Hippocampal formation (tissue), 2 donors: ENCODE measurements at regions not wholly inside any gene's neighbourhood (a gene's known extent, or its start where the extent isn't known, plus 50 kb on each side); places are given as distances from the start of the nearest gene placed in this dataset.
"Not testable (repeated sequence)": the region's sequence is repeated elsewhere in the genome, so short reads cannot be mapped to it uniquely, and the experiment has no call there.

Source experiments
- DNase-seq, 2 donors: peaks; one replicate each; lab custom pipeline; 2025; lab: John Stamatoyannopoulos, UW

- no peak for DNase-seq
Measured at GRCh38 chr1:188166654-188167053, 1337.9 kb downstream of the PLA2G4A start.

GRCh38 chr1:188169971-188170370 is 1341.2 kb downstream of the PLA2G4A start:
- no peak for DNase-seq

DNA sequence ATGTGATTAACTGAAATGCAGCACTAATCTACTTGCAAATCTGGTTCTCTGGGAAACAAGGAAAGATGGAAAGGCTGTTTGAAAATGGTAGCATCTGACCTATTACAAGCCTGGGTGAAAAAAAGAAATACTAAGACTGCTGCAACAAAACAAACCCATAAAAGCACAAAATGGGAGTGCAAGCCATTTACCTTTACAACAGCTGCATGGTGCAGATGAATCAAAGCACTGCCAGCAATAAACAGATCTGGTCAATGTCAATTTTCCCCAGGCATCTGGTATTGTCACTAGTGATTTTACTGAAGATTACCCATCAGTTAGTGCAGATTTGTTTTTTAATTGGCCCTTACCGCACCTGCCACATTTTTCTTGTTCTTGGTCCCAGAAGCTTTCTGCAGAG is 1341.7 kb downstream of the PLA2G4A start:
- no peak for DNase-seq

DNA sequence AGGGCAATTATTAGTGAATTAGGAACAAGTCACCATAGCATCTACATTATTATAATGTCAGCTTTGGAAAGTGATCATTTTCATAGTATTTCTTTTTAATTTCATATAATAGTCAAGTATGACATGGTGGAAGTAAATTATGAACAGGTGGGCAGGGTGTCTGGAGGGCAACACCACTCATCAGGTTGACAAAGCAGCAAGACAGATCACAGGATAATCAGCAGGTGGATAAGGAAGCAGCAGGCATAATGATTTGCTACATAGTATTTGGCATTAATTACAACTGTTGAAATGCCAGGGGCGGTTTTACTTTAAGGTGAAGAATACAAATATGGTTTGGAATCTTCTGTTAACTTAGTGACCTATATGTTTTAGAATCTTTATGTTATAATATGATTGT is 1342.2 kb downstream of the PLA2G4A start:
- no peak for DNase-seq

DNA sequence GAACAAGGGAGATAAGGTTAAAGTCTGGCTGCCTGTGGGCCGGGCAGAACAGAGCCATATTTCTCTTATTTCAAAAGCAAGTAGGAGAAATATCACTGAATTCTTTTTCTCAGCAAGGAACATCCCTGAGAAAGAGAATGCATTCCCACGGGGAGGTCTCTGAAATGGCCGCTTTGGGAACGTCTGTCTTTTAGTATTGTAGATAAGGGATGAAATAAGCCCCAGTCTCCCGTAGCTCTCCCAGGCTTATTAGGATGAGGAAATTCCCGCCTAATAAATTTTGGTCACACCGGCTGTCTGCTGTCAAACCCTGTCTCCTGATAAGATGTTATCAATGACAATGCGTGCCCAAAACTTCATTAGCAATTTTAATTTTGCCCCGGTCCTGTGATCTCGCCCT is 1353.3 kb downstream of the PLA2G4A start:
- not testable (repeated sequence) for DNase-seq

DNA sequence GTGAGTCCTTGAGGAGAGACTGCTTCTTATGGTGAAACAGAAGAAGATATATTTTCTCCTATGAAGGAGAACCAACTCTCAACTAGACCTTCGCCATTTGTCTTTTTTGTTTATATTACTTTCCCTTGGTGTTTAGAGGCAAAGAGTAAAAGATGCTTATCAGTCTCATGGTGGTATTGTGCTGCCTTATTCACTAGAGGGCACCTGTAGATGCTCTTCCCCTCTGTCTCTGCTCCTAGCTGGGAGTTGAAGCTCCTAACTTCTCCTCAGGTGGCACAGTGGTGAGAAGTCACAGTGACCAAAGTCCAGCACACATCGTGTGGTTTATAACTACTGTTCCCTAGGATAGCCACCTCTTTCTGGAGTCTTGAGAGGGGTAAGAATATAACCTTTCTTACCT is 1359.6 kb downstream of the PLA2G4A start:
- no peak for DNase-seq

DNA sequence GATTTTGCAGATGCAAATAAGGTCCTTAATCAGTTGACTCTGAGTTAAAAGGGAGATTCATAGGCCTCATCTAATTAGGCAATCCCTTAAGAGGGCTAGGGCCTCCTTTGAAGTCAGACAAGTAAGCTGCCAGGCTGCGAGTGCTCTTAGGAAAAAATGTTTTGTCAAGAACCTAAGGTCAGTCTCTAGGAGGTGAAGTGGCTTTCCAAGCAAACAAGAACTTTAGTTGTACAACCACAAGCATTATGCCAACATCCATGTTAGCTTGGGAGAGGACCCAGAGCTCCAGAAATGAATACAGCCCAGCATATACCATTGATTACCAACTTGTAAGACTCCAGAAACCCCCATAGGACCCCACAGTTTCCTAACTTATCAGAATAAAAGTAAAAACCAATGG is 1366.2 kb downstream of the PLA2G4A start:
- no peak for DNase-seq

GRCh38 chr1:188218289-188218688 is 1389.5 kb downstream of the PLA2G4A start:
- no peak for DNase-seq

DNA sequence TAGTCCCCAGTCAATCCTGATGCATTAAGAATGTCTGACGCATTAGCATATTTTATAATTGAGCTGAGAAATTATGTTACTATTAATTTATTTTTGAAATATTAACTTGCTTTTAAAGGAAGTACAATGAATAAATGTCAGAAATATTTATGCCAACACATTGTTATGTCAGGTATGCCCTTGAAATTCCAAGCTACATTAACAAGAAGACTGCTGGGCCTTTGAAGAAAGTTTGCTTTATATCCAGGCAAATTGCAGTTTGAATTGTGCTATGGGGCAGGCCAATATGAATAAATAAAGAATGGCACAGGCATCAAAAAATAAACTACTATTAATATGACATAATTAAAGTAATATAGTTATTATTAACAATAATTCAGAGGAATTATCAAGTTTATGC is 1391.3 kb downstream of the PLA2G4A start:
- no peak for DNase-seq

- DNase-seq = no peak
Measured at GRCh38 chr1:188224263-188224662, 1395.5 kb downstream of the PLA2G4A start.

GRCh38 chr1:188225975-188226374 is 1397.2 kb downstream of the PLA2G4A start:
- DNase-seq = no peak

GRCh38 chr1:188228623-188229022 is 1399.9 kb downstream of the PLA2G4A start:
- no peak for DNase-seq

GRCh38 chr1:188237573-188238348 is 1409.0 kb downstream of the PLA2G4A start:
- no peak for DNase-seq

DNA sequence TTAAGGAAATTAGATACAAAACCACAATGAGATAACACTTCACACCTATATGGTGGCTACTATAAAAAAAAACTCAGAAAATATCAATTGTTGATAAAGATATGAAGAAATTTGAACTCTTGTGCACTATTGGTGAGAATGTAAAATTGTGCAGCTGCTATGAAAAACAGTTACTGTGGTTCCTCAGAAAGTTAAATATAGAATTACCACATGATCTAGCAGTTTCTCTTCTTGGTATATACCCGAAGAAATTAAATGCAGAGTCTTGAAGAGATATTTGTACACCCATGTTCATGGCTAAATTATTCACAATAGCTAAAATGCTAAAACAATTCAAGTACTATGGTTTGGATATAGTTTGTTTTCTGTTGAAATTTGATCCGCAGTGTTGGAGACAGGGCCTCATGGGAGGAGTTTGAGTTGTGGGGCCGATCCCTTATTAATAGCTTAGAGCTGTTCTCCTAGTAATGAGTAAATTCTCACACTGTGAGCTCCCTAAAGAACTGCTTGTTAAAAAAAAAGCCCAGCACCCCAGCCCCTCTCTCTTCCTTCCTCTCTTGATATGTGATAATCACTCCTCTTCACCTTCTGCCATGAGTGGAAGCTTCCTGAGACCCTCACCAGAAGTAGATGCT is 1412.1 kb downstream of the PLA2G4A start:
- DNase-seq = no peak

DNA sequence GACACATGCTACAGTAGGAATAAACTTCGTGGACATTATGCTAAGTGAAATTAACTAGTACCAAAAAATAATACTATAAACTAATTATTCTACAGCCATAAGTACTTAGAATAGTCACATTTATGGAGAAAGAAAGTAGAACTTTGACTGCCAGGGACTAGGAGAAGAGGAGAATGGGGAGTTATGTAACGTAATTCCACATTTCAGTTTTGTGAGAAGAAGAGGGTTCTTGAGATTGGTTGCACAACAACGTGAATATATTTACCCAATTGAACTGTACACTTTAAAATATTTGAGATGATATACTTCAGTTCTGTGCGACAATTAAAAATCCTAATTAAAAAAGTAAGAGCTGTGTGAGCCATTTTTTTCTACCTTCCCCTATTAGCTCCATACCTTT is 1412.9 kb downstream of the PLA2G4A start:
- no peak for DNase-seq

- no peak for DNase-seq
Measured at GRCh38 chr1:188243456-188243855, 1414.7 kb downstream of the PLA2G4A start.

- no peak for DNase-seq
Measured at GRCh38 chr1:188244681-188245080, 1415.9 kb downstream of the PLA2G4A start.

- DNase-seq = no peak
Measured at GRCh38 chr1:188247255-188247654, 1418.5 kb downstream of the PLA2G4A start.

GRCh38 chr1:188249811-188250210 is 1421.1 kb downstream of the PLA2G4A start:
- no peak for DNase-seq

DNA sequence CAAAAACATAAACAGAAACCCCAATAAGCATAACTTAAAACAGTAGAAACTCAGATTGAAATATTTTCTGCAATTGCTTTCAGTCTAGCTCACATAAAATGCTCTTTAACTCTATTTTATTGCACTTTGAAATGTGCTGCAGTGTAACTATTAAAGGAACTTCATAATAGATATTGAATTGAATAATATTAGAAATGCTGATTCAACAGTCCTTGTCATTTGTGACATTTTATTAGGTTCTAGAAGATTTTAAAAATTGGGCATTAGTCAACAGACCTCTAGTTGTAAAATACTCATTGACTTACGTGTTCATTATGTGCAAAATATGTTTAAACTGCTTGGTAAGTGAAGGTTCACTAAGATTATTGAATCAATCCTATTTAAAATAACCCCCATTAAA is 1422.3 kb downstream of the PLA2G4A start:
- DNase-seq = no peak

GRCh38 chr1:188261849-188262248 is 1433.1 kb downstream of the PLA2G4A start:
- no peak for DNase-seq

- no peak for DNase-seq
Measured at GRCh38 chr1:188269956-188270355, 1441.2 kb downstream of the PLA2G4A start.

GRCh38 chr1:188270497-188270896 is 1441.7 kb downstream of the PLA2G4A start:
- DNase-seq = no peak

- DNase-seq = no peak
Measured at GRCh38 chr1:188277771-188278170, 1449.0 kb downstream of the PLA2G4A start.
